ENCODE measurements at regions not wholly inside any gene's neighbourhood (a gene's known extent, or its start where the extent isn't known, plus 50 kb on each side); places are given as distances from the start of the nearest gene placed in this dataset.

- no peaks in the 10 kb centered on the region for H3K4me1 ChIP-seq (ENCODE audit: control insufficient read depth in 1 of 2, insufficient read depth in 2 of 2, low read length in 2 of 2)
- no peak for TF ChIP-seq CTCF (IDR thresholded peaks at IDR 0.05)
- DNase-seq = no peak
- intact Hi-C loops (cut with micrococcal nuclease) = no loop called here
- Mint-ChIP-seq H3K36me3 (no peaks in the 10 kb centered on the region), H3K27ac (no peak overlapping the region), H3K9me3 (no peaks in the 10 kb centered on the region), H3K27me3 (ENCODE audit: low read depth in 3 of 3) (peaks cover 0 to 1% (median 0%) of the 10 kb centered on the region in 3 donors), H3K4me3 (no peak overlapping the region), H3K4me1 (peaks cover 11% of the 10 kb centered on the region)
- H3K4me3 ChIP-seq (replicated peaks in 1 of 3; ENCODE audit: low read depth in 2 of 3, low read length in 3 of 3) = no peak overlapping the region
- H3K27me3 ChIP-seq (ENCODE audit: control insufficient read depth in 2 of 2, insufficient read depth in 2 of 2, low read length in 2 of 2) = no peaks in the 10 kb centered on the region
- WGBS (ENCODE audit: insufficient coverage) = 39% methylated on average over 2 of the region's 7 CpGs
- no peaks in the 10 kb centered on the region for H4K20me1 ChIP-seq (ENCODE audit: insufficient read depth, low read length)
- H3K4me2 ChIP-seq (replicated peaks; ENCODE audit: extremely low read depth, low read length, poor library complexity, severe bottlenecking) = no peak overlapping the region
- H2AFZ ChIP-seq (ENCODE audit: insufficient read depth, low read depth, low read length, poor library complexity, severe bottlenecking) = no peak overlapping the region
- no peaks in the 10 kb centered on the region for H3K36me3 ChIP-seq (replicated peaks in 1 of 2; ENCODE audit: control insufficient read depth in 1 of 2, insufficient read depth in 2 of 2, low read length in 2 of 2)
- H3K9me3 ChIP-seq (replicated peaks in 1 of 2; ENCODE audit: control insufficient read depth in 1 of 2, insufficient read depth in 1 of 2, low read length in 2 of 2) = no peaks in the 10 kb centered on the region
- no peak overlapping the region for H3K27ac ChIP-seq (ENCODE audit: low read depth in 1 of 2, low read length in 2 of 2)
- no peaks in the 10 kb centered on the region for H3K79me2 ChIP-seq (ENCODE audit: insufficient read depth, low read length)
- H3K9ac ChIP-seq (ENCODE audit: insufficient read depth, low read length, poor library complexity, severe bottlenecking) = no peak overlapping the region
Measured at GRCh38 chr20:24382331-24382730, 87.1 kb upstream of the SYNDIG1 start.

GRCh38 chr20:24381886-24382285 lies 87.5 kb upstream of the SYNDIG1 start:
- Histone ChIP-seq H2AFZ (ENCODE audit: insufficient read depth, low read depth, low read length, poor library complexity, severe bottlenecking) (no peak overlapping the region), H3K27me3 (ENCODE audit: control insufficient read depth in 2 of 2, insufficient read depth in 2 of 2, low read length in 2 of 2) (no peaks in the 10 kb centered on the region), H3K4me3 (replicated peaks in 1 of 3; ENCODE audit: low read depth in 2 of 3, low read length in 3 of 3) (no peak overlapping the region), H3K36me3 (replicated peaks in 1 of 2; ENCODE audit: control insufficient read depth in 1 of 2, insufficient read depth in 2 of 2, low read length in 2 of 2) (no peaks in the 10 kb centered on the region), H3K4me2 (replicated peaks; ENCODE audit: extremely low read depth, low read length, poor library complexity, severe bottlenecking) (no peak overlapping the region), H3K27ac (ENCODE audit: low read depth in 1 of 2, low read length in 2 of 2) (no peak overlapping the region), H3K79me2 (ENCODE audit: insufficient read depth, low read length) (no peaks in the 10 kb centered on the region), H3K4me1 (ENCODE audit: control insufficient read depth in 1 of 2, insufficient read depth in 2 of 2, low read length in 2 of 2) (no peaks in the 10 kb centered on the region), H3K9ac (ENCODE audit: insufficient read depth, low read length, poor library complexity, severe bottlenecking) (no peak overlapping the region), H4K20me1 (ENCODE audit: insufficient read depth, low read length) (no peaks in the 10 kb centered on the region), H3K9me3 (replicated peaks in 1 of 2; ENCODE audit: control insufficient read depth in 1 of 2, insufficient read depth in 1 of 2, low read length in 2 of 2) (no peaks in the 10 kb centered on the region)
- Mint-ChIP-seq H3K4me1 (peaks cover 11% of the 10 kb centered on the region), H3K36me3 (no peaks in the 10 kb centered on the region), H3K27me3 (ENCODE audit: low read depth in 3 of 3) (peaks cover 0 to 1% (median 0%) of the 10 kb centered on the region in 3 donors), H3K27ac (no peak overlapping the region), H3K9me3 (no peaks in the 10 kb centered on the region), H3K4me3 (no peak overlapping the region)
- WGBS (ENCODE audit: insufficient coverage) = 88% methylated on average over 4 of the region's 5 CpGs
- intact Hi-C loops (cut with micrococcal nuclease) = no loop called here
- TF ChIP-seq CTCF (IDR thresholded peaks at IDR 0.05) = no peak
- DNase-seq = no peak

Data from CD14-positive monocyte (primary cell).